ENCODE measurements at regions not wholly inside any gene's neighbourhood (a gene's known extent, or its start where the extent isn't known, plus 50 kb on each side); places are given as distances from the start of the nearest gene placed in this dataset.
A peak's percentile ranks its signal among the peaks of the same experiment; 100 is the strongest.

- DNase-seq, result no peak
These were observed 282.1 kb downstream of the NFIB start for GRCh38 chr9:14031810-14032209.

- no peak for DNase-seq
These were observed 282.9 kb downstream of the NFIB start for GRCh38 chr9:14031060-14031414.

- DNase-seq, result no peak
These were observed 283.4 kb downstream of the NFIB start for GRCh38 chr9:14030375-14031059.

GRCh38 chr9:14029806-14030374 lies 284.1 kb downstream of the NFIB start:
- DNase-seq, result no peak

GRCh38 chr9:14027116-14027800 lies 286.7 kb downstream of the NFIB start:
- DNase-seq, result peak; percentile 49

- no peak for DNase-seq
These were observed 288.2 kb downstream of the NFIB start for GRCh38 chr9:14025741-14026140.

DNA sequence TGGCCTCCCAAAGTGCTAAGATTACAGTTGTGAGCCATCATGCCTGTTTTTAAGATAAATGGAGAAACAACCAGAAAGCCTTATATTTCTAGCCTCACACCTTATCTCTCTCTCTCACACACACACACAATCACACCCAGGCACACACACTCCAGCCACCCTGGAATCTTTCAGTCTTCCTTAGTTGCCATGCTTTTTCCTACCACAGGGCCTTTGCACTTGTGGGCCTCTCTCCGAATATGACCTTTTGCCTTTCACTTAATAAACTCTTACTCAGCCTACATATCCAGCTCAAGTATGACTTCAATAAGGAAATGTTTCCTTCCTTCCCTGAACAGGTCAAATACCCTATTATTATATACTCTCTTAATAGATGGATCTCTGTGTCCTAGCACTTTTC lies 290.7 kb downstream of the NFIB start:
- no peak for DNase-seq

GRCh38 chr9:14021871-14022525 lies 291.9 kb downstream of the NFIB start:
- no peak for DNase-seq

DNA sequence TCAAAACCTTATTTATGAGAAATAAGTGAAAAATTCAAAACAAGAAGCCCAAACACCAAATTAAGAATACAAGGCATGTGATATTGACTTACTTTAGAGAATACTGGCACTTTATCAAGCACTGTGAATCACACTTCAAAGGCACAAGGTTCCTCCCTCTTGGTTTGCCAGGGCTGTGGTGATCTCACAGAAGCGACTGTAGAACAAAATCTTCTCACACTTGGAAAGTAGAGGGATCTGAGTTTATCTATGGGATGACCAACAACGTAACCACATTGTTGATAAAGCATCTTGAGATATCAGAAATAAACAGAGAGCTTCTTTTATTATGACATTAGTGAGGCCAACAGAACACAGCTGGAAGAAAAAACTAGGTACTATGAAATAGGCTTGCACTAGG lies 295.9 kb downstream of the NFIB start:
- no peak for DNase-seq

- no peak for DNase-seq
These were observed 299.2 kb downstream of the NFIB start for GRCh38 chr9:14014744-14015143.

DNA sequence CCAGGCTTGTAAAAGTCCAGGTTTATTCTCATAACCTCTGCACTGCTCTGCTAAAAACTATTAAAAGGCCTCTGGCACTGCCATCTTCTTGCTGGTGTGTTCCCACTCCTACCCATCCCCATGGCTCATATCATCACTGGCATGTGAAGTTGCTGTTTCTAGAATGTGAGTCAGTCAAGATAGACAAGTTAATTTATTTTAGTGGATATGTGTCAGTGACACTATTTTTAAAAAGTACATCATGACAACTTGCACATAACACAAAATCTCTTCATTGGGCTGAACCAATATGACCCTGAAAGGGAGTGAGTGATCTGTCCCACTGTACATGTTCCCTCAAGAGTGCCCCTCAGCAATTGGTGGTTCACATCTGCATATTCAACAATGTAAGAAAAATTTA lies 299.7 kb downstream of the NFIB start:
- no peak for DNase-seq

DNA sequence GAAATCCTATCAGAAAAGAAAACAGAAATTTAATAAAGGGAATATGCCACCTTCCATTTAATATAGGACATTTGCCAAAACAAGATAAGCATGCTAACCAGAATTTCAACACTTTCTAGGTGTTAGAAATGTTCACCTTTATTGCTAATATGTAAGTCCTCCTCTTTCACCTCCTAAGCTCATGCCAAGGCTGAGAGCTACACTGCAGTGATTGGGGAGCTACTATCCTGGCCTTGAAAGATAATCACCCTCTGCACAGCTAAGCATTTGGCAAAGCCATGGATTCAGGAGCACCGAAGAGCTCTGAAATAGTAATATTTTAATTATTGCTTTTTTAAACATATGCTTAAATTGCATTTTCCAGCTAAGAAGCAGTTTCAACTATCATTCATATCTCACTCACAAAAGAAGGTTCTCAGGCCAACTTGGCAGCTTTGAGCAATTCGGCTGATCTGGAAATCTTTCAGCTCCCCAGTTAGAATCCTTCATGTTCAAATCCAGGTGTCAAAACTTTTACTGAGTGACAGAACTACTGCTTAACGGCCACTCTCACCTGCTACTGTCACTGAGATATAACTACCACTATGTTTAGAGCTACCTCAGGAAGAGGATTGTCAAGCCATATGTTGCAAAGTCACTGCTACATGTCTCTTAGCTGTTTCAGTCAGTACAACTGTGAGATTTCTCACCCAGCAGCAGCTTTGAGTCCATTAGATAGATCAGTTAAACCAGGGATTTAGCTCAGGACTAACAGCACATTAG lies 302.0 kb downstream of the NFIB start:
- no peak for DNase-seq

GRCh38 chr9:14007190-14007769 lies 306.7 kb downstream of the NFIB start:
- no peak for DNase-seq

GRCh38 chr9:14006386-14007187 lies 307.4 kb downstream of the NFIB start:
- DNase-seq, result no peak

DNA sequence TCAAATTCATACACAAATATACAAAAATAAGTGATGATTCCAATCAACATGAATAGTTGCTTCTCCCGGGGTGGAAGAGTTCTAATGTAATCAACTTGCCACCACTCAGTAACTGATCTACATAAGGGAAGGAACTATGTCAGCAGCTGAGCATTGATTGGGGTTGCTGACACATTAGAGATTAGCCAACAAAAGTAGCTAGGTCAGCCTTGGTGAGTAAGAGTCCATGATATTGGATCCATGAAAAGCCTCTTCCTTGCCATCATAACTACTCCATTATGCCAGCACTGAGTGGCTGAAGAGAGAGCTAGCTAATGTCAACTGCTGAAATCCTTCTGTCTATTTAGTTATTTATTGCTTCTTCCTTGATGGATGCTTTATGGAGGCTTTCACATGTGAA lies 309.8 kb downstream of the NFIB start:
- DNase-seq, result no peak

GRCh38 chr9:13994240-13994639 lies 319.7 kb downstream of the NFIB start:
- DNase-seq, result no peak

GRCh38 chr9:13993632-13994185 lies 320.2 kb downstream of the NFIB start:
- peak; percentile 79 for DNase-seq

- DNase-seq, result peak; percentile 94
These were observed 321.5 kb downstream of the NFIB start for GRCh38 chr9:13992138-13993088.

DNA sequence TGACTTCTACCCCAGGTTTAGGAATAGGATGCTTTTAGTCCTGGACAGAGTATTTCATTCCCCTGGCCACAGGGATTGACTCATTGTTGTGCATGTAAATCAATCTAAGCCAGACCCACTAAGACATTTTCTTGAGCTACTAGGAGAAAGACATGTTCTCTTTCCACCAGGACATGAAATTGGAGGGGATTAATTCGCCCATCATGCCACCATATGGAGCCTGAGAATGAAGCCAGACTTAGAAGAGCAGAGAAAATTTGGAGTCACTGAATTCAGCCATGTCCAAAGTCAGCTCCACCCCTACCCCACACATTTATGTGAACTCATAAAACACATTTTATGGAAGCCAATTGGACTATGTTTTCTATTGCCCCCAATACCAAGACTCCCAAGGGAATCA lies 322.5 kb downstream of the NFIB start:
- no peak for DNase-seq

- DNase-seq, result no peak
These were observed 322.9 kb downstream of the NFIB start for GRCh38 chr9:13990994-13991393.

Measured in NCI-H748 treated with DMSO at 0.1 percent for 48 hours (cell line).